NCI-H2029 (cell line): ENCODE measurements at regions not wholly inside any gene's neighbourhood (a gene's known extent, or its start where the extent isn't known, plus 50 kb on each side); places are given as distances from the start of the nearest gene placed in this dataset.
"Not testable (repeated sequence)": the region's sequence is repeated elsewhere in the genome, so short reads cannot be mapped to it uniquely, and the experiment has no call there.

Experiments
- DNase-seq: peaks from one replicate; lab custom pipeline; 2025; lab: John Stamatoyannopoulos, UW

DNA sequence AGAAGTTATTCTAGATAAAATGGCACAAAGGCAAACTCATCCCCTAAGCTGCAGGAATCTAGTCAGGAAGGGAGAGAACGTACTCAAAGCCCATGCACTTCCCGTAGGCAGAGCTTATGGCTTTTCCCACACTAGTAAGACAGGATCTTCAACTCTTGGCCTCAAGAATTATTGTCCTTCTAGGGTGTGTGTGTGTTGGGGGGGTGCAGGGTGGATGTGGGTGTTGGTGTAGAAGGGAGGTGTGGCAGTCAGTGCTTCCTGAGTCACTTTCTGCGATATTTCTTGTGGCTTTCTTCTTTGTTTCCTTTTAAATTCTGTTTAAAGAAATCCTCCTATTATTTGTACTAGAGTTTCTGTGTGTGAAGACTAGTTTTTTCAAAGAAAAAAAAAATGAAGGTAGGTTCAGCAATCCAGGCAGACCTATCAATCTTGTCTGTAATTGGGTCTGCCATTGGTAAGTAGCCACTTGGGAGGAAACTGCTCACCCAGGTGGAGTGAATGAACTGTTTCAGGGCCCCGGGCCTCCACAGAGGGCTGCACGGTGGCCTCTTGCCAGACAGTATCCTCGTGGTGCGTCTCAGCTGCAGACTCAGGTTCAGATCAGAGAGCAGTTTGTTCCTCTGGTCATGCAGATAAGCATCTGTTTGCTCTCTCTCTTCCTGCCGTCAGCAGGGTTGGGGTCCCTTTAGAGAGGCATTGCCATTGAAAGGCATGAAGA is 131.9 kb downstream of the NPR3 start:
- DNase-seq: no peak

DNA sequence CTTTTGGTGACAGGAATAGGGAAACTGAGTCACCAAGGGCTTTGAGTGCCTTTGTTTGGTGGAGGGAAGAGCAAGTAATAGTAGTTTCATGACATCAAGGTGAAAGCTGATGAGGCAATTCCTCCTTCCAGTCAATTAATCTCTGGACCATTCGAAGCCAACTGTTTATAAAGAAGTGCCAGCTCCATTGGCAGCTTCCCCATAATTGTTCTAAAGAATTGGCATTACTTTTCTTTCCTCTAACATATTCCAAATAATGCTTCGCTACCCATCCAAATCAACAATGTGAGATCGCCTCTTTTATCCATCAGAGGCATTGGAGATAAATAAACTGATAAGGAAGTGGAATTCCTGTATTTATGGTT is 132.4 kb downstream of the NPR3 start:
- DNase-seq: no peak

DNA sequence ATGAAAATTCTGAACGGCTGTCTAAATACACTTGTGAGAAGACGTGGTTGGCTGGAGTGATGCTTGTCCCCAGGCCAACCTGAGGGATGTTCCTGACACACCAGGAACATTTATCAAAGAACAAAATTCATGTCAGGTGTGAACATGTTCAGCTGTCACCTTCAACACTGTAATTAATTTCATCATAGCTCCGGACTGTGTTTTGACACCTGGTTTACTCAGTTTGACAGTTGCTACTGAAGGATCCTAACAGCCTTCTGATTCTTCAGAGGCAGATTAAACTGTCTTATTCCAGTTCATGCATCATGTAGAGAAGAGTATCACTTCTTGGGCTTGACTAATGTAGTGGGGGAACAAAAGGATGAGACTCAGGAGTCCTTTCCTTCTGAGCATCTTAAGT is 134.1 kb downstream of the NPR3 start:
- no peak for DNase-seq

DNA sequence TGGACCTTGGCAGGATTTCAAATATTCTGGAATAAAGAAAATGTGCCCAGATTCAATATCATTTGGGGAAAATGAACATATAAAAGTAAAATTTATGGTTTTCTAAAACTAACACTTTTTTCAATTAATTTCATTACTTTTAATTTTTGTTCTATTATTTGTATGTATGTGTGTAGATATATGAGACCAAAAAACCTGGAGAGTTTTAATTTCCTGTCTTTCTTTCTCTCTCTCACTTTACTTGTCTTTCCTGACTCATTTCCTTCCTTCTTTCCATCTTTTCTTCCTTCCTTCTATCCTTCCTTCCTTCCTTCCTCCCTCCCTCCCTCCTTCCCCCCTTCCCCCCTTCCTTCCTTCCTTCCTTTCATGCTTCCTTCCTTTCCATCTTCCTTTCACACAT is 137.0 kb downstream of the NPR3 start:
- no peak for DNase-seq

DNA sequence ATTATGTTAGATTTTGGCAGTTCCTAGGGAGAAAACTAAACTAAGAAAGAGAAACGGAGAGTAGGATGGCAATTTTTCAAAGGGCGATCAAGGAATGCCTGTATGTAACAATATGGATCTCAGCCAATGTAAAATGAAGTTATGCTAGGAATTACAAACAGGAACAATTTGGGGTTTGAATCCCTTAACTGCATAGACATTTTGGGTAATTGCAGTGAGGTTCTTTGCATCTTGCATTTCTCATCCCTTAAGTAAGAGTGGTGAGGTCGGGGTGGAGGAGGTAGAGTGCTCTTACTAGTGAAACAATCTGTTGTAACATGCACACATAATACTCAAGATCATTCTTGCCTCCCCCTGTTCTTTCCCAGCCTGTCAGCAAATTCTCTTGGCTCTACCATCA is 137.6 kb downstream of the NPR3 start:
- DNase-seq: no peak

DNA sequence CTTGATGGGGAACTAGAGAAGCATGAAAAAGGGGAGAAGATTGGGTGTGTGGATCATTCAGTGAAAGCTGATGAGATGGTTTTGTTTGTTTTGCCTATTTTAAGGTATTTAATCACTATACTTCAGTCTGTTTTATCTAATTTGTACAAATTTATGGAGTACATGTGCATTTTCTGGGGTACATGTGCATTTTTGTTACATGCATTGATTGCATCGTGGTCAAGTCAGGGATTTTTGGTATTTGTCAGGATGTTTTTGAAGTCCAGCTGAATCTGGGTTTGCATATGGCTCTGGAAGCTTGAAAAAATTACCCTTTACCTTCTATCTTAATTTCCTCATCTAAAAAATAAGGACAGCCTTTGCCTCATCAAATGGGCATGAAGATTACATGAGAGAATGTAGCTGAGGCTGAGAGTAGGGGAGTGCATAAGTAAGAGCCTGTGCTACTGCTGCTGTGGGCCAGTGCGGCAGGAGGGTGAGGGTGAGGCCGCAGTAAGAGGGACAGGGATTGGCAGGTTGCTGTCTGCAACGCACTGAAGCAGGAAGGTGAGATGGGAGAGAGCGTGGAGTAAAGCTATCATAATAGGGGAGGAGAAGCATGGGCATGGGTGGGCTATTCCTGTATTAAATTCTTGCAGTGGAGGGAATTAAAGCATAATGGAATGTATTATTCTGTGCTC is 139.8 kb downstream of the NPR3 start:
- no peak for DNase-seq

DNA sequence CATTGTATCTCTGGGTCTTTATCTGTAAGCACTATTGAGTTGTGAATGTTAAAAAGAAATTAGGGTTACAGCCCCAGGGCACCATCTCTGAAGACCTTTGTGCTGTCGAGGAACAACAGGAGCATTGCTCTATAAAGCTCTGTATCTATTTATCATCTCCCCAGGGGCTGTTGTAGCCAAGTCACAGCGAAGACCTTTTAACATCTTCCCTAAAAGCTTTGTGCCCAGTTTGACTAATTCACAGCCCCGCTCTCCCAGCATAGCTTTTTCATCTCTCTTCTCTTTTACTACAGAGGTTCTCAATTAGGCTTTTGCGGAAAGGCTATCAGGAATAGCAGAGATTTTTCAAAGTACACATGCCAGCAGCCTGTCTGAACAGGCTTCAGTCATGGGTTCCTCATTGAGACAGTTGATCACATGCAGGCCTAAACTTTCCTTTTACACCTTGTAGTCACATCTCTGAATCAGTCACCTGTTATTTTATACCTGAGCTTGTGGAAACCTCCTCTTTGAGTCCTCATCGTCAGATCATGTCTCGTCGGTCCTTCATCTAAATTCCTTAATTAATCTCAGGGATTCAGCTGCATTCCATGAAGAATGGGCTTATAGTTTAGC is 140.5 kb downstream of the NPR3 start:
- no peak for DNase-seq

DNA sequence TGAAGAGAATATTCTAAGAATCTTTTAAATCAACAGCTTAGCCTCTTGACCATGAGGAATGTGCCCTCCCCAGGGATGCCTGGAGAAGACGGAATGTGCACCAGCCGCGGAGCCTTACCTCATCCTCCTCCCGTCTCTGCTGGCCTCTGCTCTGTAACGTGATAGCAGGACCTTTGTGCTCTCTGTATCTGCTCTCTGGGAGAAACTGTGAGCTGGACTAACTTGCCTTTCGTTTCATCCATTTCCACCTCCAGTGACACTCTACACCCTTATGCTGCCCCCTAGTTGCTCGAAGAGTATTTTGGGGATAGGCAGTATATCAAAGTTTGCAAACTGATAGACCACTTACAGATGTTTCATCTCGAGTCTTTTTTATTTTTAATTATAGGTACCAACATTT is 141.4 kb downstream of the NPR3 start:
- no peak for DNase-seq

DNA sequence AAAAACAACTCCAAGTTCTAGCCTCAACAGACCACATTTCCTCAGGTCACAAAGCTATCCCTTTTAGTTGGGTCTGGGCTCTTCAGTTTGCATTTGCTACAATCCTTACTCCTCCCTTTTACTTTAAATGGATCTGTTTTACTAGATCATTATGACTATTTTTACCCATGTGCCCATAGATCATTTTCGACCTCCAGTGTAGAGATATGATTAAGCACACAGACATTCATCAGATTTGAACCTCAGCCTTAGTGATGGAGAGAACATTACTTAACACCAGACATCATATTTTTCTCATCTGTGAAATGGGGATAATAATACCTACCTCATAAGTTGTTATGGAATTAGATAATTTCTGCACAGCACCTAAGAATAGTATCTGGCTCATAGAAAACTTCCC is 141.9 kb downstream of the NPR3 start:
- no peak for DNase-seq

DNA sequence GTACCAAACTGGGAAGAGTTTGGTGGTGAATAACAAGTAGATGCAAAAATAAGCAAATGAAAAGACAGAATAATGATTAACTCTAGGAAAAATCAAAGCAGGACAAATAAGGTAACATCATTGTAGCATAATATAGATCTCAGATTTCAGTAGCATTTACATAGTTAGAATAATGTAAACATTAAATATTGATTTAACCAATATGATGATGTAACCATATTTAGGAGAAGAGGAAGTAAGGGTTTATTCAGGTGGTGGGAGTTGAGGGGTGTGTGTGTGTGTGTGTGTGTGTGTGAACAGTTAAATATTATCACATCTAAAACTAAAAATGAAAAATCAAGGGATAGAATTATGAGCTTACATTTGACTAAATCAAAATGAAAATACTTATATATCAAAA is 143.4 kb downstream of the NPR3 start:
- no peak for DNase-seq

DNA sequence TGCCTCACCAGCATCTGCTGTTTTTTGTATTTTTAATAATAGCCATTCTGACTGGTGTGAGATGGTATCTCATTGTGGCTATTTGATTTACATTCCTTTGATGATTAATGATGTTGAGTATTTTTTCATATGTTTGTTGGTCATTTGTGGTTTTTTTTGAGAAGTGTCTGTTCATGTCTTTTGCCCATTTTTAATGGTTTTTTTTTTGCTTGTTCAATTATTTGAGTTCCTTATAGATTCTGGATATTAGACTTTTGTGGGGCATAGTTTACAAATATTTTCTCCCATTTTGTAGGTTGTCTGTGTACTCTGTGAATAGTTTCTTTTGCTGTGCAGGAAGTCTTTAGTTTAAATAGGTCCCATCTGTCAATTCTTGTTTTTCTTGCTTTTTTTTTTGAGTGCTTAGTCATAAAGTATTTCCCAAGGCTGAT is 148.1 kb downstream of the NPR3 start:
- no peak for DNase-seq

DNA sequence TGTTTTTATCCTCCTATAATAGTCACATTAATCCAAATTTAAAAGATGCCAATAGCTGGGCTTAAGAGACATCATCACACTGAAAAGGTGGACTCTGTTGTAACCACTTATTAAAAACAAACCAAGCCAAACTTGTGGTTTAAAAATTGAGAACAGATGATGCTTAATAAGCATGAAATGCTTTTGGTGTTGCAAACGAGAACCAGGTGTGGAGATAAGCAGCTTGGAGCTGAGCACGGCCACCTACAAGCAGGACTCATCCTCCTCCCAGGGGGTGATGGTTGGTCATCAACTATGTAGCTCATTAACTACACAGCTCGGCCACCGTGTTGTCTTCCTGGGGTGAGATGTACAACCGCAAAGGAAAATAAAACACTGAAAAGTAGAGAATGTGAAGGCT is 154.4 kb downstream of the NPR3 start:
- no peak for DNase-seq

DNA sequence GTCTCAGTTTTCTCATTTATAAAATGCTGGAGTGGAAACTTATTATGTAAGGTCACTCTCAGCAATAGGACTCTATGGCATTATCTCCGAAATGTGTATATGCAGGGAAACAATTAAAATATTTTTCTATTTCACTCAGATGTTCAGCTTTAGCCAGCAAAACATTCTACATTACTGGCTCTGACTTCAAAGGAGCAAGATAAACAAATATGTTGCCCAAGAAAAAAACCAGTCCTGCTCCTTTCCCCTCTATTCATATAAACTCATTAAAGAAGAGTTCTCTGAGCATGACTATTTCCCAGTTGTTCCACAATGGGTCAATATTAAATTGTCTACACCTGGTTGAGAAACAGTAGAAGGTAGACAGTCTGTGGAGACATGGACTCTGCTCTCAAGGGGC is 155.0 kb downstream of the NPR3 start:
- DNase-seq: no peak

DNA sequence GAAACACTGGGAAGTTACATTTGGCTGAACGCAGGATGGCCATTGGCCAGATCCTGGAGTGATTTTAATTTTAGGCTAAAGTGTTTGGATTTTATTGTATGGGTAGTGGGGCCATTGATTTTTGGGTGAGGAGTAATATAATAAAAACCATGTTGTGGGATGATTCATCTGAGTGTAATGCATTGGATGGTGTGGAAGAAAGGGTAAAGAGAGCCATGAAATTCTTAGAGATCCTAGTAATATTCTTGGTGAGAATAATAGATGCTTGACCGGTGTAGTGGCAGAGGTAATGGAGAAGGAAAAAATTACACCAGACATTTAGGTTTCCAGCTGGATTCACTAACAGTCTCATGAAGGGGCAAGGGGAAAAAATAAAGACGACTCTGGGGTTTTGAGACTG is 158.1 kb downstream of the NPR3 start:
- DNase-seq: no peak

DNA sequence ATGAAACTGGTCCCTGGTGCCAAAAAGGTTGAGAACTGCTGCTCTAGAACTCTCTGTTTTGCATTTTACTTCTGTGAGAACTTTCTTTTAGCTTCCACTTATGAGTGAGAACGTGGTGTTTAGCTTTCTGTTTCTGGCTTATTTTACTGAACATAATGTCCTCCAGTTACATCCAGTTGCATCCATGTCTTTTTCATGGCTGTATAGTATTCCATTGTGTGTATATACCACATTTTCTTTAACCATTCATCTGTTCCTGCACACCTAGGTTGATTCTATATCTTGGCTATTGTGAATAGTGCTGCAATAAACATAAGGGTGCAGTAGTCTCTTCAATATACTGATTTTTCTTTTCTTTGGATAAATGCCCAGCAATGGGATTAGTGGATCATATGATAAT is 165.7 kb downstream of the NPR3 start:
- no peak for DNase-seq

DNA sequence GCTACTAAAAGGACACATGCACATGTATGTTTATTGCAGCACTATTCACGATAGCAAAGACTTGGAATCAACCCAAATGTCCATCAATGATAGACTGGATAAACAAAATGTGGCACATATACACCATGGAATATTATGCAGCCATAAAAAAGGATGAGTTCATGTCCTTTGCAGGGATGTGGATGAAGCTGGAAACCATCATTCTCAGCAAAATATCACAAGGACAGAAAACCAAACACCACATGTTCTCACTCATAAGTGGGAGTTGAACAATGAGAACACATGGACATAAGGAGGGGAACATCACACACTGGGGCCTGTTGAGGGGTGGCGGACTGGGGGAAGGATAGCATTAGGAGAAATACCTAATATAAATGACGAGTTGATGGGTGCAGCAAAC is 168.2 kb downstream of the NPR3 start:
- not testable (repeated sequence) for DNase-seq

DNA sequence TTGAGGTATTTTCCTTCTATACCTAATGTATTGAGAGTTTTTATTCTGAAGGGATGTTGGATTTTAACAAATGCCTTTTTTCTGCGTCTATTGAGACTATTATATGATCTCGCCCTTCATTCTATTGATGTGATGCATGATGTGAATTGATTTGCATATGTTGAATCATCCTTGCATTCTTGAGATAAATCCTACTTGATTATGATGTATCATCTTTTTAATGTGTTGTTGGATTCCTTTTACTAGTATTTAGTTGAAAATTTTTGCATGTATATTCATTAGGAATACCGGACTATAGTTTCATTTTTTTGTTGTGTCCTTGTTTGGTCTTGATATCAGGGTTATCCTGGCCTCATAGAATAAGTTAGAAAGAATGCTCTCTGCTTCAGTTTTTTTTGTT is 169.7 kb downstream of the NPR3 start:
- DNase-seq: no peak

DNA sequence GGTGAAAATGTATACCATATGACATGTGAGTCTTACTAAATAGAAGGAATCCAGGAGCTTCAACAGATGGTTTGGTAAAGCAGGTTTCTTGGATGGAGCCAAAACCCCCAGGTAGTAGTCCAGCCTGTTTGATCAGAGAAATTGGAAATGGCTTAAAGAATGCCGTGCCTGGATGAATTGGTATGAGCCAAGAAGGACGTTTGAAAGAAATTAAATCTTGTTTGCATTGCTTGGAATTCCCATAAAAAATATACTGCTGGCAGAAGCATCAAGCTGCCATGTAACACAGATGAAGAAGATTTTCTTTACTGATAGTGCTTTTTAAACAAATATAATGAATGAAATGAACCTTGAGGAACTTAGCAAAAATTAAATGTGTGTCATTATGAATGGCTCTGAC is 176.3 kb downstream of the NPR3 start:
- DNase-seq: no peak

DNA sequence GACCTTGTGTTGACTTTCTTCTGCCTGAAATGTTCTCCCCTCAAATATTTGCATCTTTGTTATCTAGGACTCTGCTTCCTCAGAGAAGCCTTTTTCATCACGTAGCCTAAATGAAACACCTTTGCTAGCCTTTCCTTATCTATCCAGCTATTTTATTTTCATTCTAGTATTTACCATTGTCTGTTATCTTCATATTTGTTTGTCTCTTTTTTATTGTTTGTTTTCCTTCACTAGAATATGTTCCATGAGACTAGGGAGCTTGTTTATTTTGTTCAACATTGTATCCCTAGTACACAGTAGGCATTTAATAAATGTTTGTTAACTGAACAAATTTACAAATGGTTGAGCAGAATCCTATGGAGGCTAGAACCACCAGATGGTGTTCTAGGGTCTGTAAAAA is 178.0 kb downstream of the NPR3 start:
- DNase-seq: no peak

DNA sequence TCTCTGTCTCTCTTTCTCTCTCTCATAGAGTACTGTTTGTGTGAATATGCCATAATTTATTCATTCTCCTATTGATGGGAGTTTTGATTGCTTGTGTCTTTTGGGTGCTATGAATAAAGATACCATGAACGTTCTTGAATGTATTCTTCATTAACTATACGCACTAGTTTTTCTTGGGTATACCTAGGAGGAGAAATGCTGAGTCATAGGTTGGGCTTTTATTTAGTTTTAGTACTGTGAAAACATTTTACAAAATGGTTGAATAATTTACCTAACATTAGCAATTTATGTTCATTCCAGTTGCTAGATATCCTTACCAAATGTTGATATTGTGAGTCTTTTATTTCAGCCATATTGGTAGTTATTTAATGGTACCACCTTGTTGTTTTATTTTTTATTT is 192.5 kb downstream of the NPR3 start:
- DNase-seq: no peak

DNA sequence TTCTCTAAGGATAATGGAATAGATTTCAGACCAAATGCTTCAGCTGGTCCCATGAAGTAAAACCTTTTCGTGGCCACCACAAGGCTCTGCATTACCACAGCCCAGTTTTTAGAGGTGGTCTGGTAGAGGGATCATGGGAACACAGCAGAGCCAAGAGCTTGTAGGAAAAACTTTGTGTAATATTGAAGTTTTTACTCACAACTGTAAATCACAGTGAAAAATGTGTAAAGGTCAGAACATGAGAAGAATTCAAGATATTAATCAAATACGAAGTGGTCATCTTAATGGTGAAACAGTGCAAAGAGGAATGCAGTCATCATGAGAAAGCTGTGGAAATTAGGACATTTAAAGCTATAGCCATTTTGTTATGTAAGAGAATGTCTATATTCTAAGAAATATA is 197.5 kb downstream of the NPR3 start:
- DNase-seq: no peak

DNA sequence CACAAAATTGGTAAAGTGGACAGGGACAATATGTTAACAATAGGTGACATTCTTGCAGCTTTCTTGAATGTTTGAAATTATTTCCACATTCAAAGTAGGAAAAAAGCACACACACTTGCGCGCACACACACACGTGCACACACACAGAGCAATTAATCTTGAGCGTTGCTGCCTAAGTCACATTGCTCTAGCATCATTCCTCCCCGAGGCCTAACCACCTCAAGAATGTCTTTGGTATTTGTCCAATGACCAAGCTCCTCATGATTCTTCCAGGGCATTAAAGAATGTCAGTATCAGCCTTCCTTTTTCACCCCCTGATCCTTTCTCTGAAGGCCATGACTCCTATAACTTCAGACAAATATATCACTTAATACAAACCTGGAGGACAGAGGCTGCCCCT is 198.1 kb downstream of the NPR3 start:
- no peak for DNase-seq

DNA sequence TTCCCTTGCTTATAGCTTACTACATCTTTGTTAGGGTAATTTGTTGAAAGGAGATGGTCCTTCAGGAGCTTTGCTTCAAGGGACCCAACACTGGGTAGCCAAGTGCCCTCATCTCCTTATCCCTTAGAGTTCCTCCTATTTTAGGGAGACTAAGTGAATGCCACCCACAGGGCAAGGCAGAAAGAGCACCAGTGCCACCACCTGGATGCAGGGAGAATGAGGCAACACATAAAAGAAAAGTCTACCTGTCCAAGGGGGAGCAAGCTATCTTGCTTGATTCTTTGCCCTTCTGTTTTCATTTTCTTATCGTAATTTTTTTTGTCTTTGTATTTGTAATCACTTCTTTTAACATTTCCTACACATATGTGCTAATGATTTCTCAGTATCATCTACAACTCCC is 205.5 kb downstream of the NPR3 start:
- no peak for DNase-seq

DNA sequence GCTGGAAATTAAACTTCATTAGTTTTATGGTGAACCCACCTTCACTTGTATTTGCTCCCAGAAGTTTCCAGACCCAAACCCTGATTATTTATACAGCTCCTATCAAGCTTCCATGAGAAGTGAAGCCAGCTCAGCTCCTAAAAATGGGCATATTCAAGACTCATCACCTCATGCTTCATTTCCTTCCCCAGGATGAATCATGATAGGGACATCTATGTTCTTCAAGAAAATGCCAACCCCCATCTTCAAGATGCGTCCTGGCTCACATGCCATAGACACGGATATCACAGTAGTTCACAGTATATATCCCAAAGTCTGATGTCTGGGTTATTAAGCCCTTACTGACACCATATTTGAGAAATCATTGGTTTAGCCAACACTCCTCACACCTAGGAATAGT is 217.6 kb downstream of the NPR3 start:
- no peak for DNase-seq
